WERI-Rb-1 (cell line): ENCODE measurements at regions not wholly inside any gene's neighbourhood (a gene's known extent, or its start where the extent isn't known, plus 50 kb on each side); places are given as distances from the start of the nearest gene placed in this dataset.

Source experiments
- DNase-seq: peaks from one replicate; pipeline ENCODE4 v3.0.0-alpha.2; 2020
- H3K27ac ChIP-seq: fragments of 250-450 bp; sonication (Bioruptor Pico); 2 replicates; pipeline ENCODE4 v1.5.1; 2020; ENCODE audit warnings: mild to moderate bottlenecking, moderate library complexity
- H3K27me3 ChIP-seq: fragments of 250-450 bp; sonication (Bioruptor Pico); 2 replicates; pipeline ENCODE4 v1.5.1; 2021; ENCODE audit warnings: mild to moderate bottlenecking, low read depth, moderate library complexity; ENCODE audit not compliant: insufficient read depth, severe bottlenecking
- H3K36me3 ChIP-seq: fragments of 250-450 bp; sonication (Bioruptor Pico); 2 replicates; pipeline ENCODE4 v1.5.1; 2020; ENCODE audit warnings: mild to moderate bottlenecking, moderate library complexity
- H3K4me3 ChIP-seq: 2 replicates; pipeline ENCODE4 v1.5.1; 2011; ENCODE audit warnings: low read depth, mild to moderate bottlenecking, control low read depth, low read length
- H3K9me3 ChIP-seq: fragments of 250-450 bp; sonication (Bioruptor Pico); 2 replicates; pipeline ENCODE4 v1.5.1; 2021; ENCODE audit warnings: mild to moderate bottlenecking, moderate library complexity; ENCODE audit not compliant: severe bottlenecking
- TF ChIP-seq, protein P1 (sequence below): IDR thresholded peaks from 2 replicates; pipeline ENCODE4 v1.5.1; 2011; ENCODE audit warnings: low read depth, mild to moderate bottlenecking, control low read depth, inconsistent platforms, low read length

- no peak overlapping the region for H3K27ac ChIP-seq
- H3K9me3 ChIP-seq: no peaks in the 10 kb centered on the region
- no peak overlapping the region for H3K4me3 ChIP-seq
- TF ChIP-seq, protein P1, sequence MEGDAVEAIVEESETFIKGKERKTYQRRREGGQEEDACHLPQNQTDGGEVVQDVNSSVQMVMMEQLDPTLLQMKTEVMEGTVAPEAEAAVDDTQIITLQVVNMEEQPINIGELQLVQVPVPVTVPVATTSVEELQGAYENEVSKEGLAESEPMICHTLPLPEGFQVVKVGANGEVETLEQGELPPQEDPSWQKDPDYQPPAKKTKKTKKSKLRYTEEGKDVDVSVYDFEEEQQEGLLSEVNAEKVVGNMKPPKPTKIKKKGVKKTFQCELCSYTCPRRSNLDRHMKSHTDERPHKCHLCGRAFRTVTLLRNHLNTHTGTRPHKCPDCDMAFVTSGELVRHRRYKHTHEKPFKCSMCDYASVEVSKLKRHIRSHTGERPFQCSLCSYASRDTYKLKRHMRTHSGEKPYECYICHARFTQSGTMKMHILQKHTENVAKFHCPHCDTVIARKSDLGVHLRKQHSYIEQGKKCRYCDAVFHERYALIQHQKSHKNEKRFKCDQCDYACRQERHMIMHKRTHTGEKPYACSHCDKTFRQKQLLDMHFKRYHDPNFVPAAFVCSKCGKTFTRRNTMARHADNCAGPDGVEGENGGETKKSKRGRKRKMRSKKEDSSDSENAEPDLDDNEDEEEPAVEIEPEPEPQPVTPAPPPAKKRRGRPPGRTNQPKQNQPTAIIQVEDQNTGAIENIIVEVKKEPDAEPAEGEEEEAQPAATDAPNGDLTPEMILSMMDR: no peak
- DNase-seq: no peak
- no peaks in the 10 kb centered on the region for H3K27me3 ChIP-seq
- no peaks in the 10 kb centered on the region for H3K36me3 ChIP-seq
These were observed 190.5 kb upstream of the PPP1R3A start for GRCh38 chr7:114109304-114109703.

GRCh38 chr7:114108510-114108909 is 189.7 kb upstream of the PPP1R3A start:
- no peak for DNase-seq
- no peak overlapping the region for H3K4me3 ChIP-seq
- TF ChIP-seq, protein P1: no peak
- H3K36me3 ChIP-seq: no peaks in the 10 kb centered on the region
- no peaks in the 10 kb centered on the region for H3K9me3 ChIP-seq
- H3K27me3 ChIP-seq: no peaks in the 10 kb centered on the region
- no peak overlapping the region for H3K27ac ChIP-seq

DNA sequence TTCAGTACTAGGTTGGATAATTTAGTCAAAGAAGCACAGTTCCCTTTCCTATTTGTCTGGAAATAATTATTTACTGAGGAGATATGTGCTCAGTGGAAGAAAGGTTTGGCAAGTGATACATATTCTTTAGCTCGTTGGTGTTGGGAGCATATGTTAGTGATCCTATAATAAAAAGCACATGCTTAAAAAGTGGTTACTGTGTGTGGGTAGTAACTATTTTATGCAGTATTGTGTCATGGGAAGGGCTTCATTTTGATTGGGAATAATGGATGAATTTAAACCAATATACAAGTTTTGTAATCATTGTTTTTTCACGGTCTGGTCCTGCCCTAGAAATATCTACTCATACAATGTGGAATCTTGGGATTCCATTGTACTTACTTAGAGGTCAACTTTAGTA is 188.7 kb upstream of the PPP1R3A start:
- no peaks in the 10 kb centered on the region for H3K9me3 ChIP-seq
- H3K27ac ChIP-seq: no peak overlapping the region
- no peaks in the 10 kb centered on the region for H3K36me3 ChIP-seq
- no peak for DNase-seq
- H3K27me3 ChIP-seq: no peaks in the 10 kb centered on the region
- TF ChIP-seq, protein P1: no peak
- no peak overlapping the region for H3K4me3 ChIP-seq

DNA sequence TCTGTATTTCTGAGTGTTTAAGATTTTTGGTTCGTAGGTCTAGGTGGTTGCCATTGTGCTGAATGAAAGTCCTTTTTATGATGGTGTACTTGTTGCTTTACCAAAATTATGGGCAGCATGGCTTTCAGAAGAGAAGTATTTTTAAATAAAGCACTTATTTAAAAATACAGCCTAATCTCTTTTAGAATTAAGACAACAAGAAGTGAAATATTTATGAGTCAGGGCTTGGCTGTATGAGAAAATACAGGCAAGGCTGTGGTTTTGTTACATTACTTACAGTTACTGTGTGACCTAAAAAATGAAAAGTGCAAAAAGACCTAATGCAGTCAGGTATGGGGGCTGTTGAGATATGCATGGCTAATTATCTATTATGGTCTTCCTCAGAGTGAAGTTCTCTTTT is 185.2 kb upstream of the PPP1R3A start:
- no peak for DNase-seq
- no peaks in the 10 kb centered on the region for H3K36me3 ChIP-seq
- H3K27ac ChIP-seq: no peak overlapping the region
- H3K27me3 ChIP-seq: no peaks in the 10 kb centered on the region
- TF ChIP-seq, protein P1: no peak
- no peaks in the 10 kb centered on the region for H3K9me3 ChIP-seq
- no peak overlapping the region for H3K4me3 ChIP-seq

- Histone ChIP-seq H3K9me3 (no peaks in the 10 kb centered on the region), H3K36me3 (no peaks in the 10 kb centered on the region), H3K27me3 (no peaks in the 10 kb centered on the region), H3K27ac (no peak overlapping the region), H3K4me3 (no peak overlapping the region)
- TF ChIP-seq, protein P1: no peak
- no peak for DNase-seq
These were observed 184.2 kb upstream of the PPP1R3A start for GRCh38 chr7:114102996-114103395.

GRCh38 chr7:114102131-114102530 is 183.3 kb upstream of the PPP1R3A start:
- H3K27ac ChIP-seq: no peak overlapping the region
- no peaks in the 10 kb centered on the region for H3K27me3 ChIP-seq
- no peaks in the 10 kb centered on the region for H3K9me3 ChIP-seq
- no peak overlapping the region for H3K4me3 ChIP-seq
- H3K36me3 ChIP-seq: no peaks in the 10 kb centered on the region
- DNase-seq: no peak
- TF ChIP-seq, protein P1: no peak
